ENCODE measurements at regions not wholly inside any gene's neighbourhood (a gene's known extent, or its start where the extent isn't known, plus 50 kb on each side); places are given as distances from the start of the nearest gene placed in this dataset.
"Not testable (repeated sequence)": the region's sequence is repeated elsewhere in the genome, so short reads cannot be mapped to it uniquely, and the experiment has no call there.

- H3K4me3 ChIP-seq (ENCODE audit: low read length): no peak overlapping the region
- no peak for TF ChIP-seq CTCF (conservative IDR thresholded peaks at IDR 0.05; ENCODE audit: low read depth, low read length)
- DNase-seq (ENCODE audit: low read depth): no peak
These were observed 663.3 kb downstream of the SUCLG1 start for GRCh38 chr2:83795777-83796176.

GRCh38 chr2:83790467-83790866, 668.6 kb downstream of the SUCLG1 start:
- H3K4me3 ChIP-seq (ENCODE audit: low read length); DNase-seq (ENCODE audit: low read depth): not testable (repeated sequence)

- H3K4me3 ChIP-seq (ENCODE audit: low read length); DNase-seq (ENCODE audit: low read depth): not testable (repeated sequence)
These were observed 669.4 kb downstream of the SUCLG1 start for GRCh38 chr2:83789674-83790073.

GRCh38 chr2:83788938-83789566, 670.0 kb downstream of the SUCLG1 start:
- H3K4me3 ChIP-seq (ENCODE audit: low read length); DNase-seq (ENCODE audit: low read depth): not testable (repeated sequence)

GRCh38 chr2:83787189-83787588, 671.9 kb downstream of the SUCLG1 start:
- no peak for DNase-seq (ENCODE audit: low read depth)
- no peak for TF ChIP-seq CTCF (conservative IDR thresholded peaks at IDR 0.05; ENCODE audit: low read depth, low read length)
- H3K4me3 ChIP-seq (ENCODE audit: low read length): no peak overlapping the region

GRCh38 chr2:83786140-83786539, 672.9 kb downstream of the SUCLG1 start:
- TF ChIP-seq CTCF (conservative IDR thresholded peaks at IDR 0.05; ENCODE audit: low read depth, low read length): no peak
- no peak for DNase-seq (ENCODE audit: low read depth)
- H3K4me3 ChIP-seq (ENCODE audit: low read length): no peak overlapping the region

- TF ChIP-seq CTCF (conservative IDR thresholded peaks at IDR 0.05; ENCODE audit: low read depth, low read length): no peak
- H3K4me3 ChIP-seq (ENCODE audit: low read length): no peak overlapping the region
- DNase-seq (ENCODE audit: low read depth): no peak
These were observed 674.1 kb downstream of the SUCLG1 start for GRCh38 chr2:83784947-83785346.

GRCh38 chr2:83784315-83784714, 674.8 kb downstream of the SUCLG1 start:
- no peak for TF ChIP-seq CTCF (conservative IDR thresholded peaks at IDR 0.05; ENCODE audit: low read depth, low read length)
- DNase-seq (ENCODE audit: low read depth): no peak
- no peak overlapping the region for H3K4me3 ChIP-seq (ENCODE audit: low read length)

- no peak for DNase-seq (ENCODE audit: low read depth)
- TF ChIP-seq CTCF (conservative IDR thresholded peaks at IDR 0.05; ENCODE audit: low read depth, low read length): peak; percentile 3
- H3K4me3 ChIP-seq (ENCODE audit: low read length): no peak overlapping the region
These were observed 677.0 kb downstream of the SUCLG1 start for GRCh38 chr2:83782122-83782521.
